Mesenchymal stem cell (in vitro differentiated cells and primary cell): ENCODE measurements at regions not wholly inside any gene's neighbourhood (a gene's known extent, or its start where the extent isn't known, plus 50 kb on each side); places are given as distances from the start of the nearest gene placed in this dataset.

Source experiments
- DNase-seq: peaks from one replicate; pipeline ENCODE4 v3.0.0-alpha.2; 2013
- H2AFZ ChIP-seq: one replicate; pipeline ENCODE4 v1.6.1; 2013; ENCODE audit warnings: low read depth, mild to moderate bottlenecking, control low read depth, inconsistent platforms, low read length, moderate library complexity
- H2AK5ac ChIP-seq: 2 replicates; pipeline ENCODE4 v1.6.1; 2013; ENCODE audit warnings: low read length, moderate library complexity, mild to moderate bottlenecking, inconsistent platforms; ENCODE audit not compliant: severe bottlenecking
- H2BK120ac ChIP-seq: one replicate; pipeline ENCODE4 v1.6.1; 2013; ENCODE audit warnings: low read depth, mild to moderate bottlenecking, inconsistent platforms, low read length, moderate library complexity
- H2BK12ac ChIP-seq, 2 experiments: one replicate each; pipeline ENCODE4 v1.6.1; 2013; ENCODE audit warnings: inconsistent platforms in 2 of 2, low read length in 2 of 2, mild to moderate bottlenecking in 2 of 2, moderate library complexity in 2 of 2, control low read depth in 1 of 2
- H2BK15ac ChIP-seq: one replicate; pipeline ENCODE4 v1.6.1; 2013; ENCODE audit warnings: mild to moderate bottlenecking, low read depth, inconsistent platforms; ENCODE audit not compliant: poor library complexity, severe bottlenecking
- H2BK5ac ChIP-seq: 2 replicates; pipeline ENCODE4 v1.6.1; 2013; ENCODE audit warnings: low read depth, mild to moderate bottlenecking, low read length, control low read depth, inconsistent platforms; ENCODE audit not compliant: poor library complexity, severe bottlenecking
- H3K14ac ChIP-seq, 2 experiments: one replicate each; pipeline ENCODE4 v1.6.1; 2013; ENCODE audit warnings: inconsistent platforms in 2 of 2, low read length in 2 of 2, control low read depth in 1 of 2, mild to moderate bottlenecking in 1 of 2, moderate library complexity in 1 of 2
- H3K18ac ChIP-seq, 2 experiments: one replicate each; pipeline ENCODE4 v1.6.1; 2013; ENCODE audit warnings: inconsistent platforms in 2 of 2, low read length in 2 of 2, control low read depth in 1 of 2, low read depth in 1 of 2, mild to moderate bottlenecking in 1 of 2
- H3K23ac ChIP-seq, 2 experiments: one replicate each; pipeline ENCODE4 v1.6.1; 2013; ENCODE audit warnings: inconsistent platforms in 2 of 2, low read length in 2 of 2, mild to moderate bottlenecking in 2 of 2, moderate library complexity in 2 of 2, control low read depth in 1 of 2
- H3K27ac ChIP-seq: 2 replicates; pipeline ENCODE4 v1.5.1; 2013; ENCODE audit warnings: mild to moderate bottlenecking, moderate library complexity, low read length, control low read depth, inconsistent platforms; ENCODE audit not compliant: poor library complexity, severe bottlenecking
- H3K27me3 ChIP-seq, 2 experiments: 2 replicates each; pipeline versions ENCODE4 v1.6.1 to v1.7.0; 2013; ENCODE audit warnings: low read length in 2 of 2, mild to moderate bottlenecking in 2 of 2, moderate library complexity in 2 of 2, control low read depth in 1 of 2, inconsistent platforms in 1 of 2; ENCODE audit not compliant: control insufficient read depth in 1 of 2, insufficient read depth in 1 of 2
- H3K36me3 ChIP-seq, 2 experiments: 2 replicates each; pipeline versions ENCODE4 v1.6.1 to v1.7.0; 2013; ENCODE audit warnings: low read length in 2 of 2, control low read depth in 1 of 2, inconsistent platforms in 1 of 2, low read depth in 1 of 2, mild to moderate bottlenecking in 1 of 2; ENCODE audit not compliant: insufficient read depth in 2 of 2, control insufficient read depth in 1 of 2
- H3K4ac ChIP-seq, 2 experiments: one replicate each; pipeline ENCODE4 v1.6.1; 2013; ENCODE audit warnings: inconsistent platforms in 2 of 2, low read length in 2 of 2, mild to moderate bottlenecking in 2 of 2, moderate library complexity in 2 of 2, control low read depth in 1 of 2, low read depth in 1 of 2
- H3K4me1 ChIP-seq: 2 replicates; pipeline ENCODE4 v1.6.1; 2013; ENCODE audit warnings: low read depth, low read length, control low read depth; ENCODE audit not compliant: control insufficient read depth, insufficient read depth
- H3K4me2 ChIP-seq: 2 replicates; pipeline ENCODE4 v1.6.1; 2013; ENCODE audit warnings: low read length, mild to moderate bottlenecking, inconsistent platforms; ENCODE audit not compliant: poor library complexity, severe bottlenecking
- H3K4me3 ChIP-seq, 2 experiments: 2 replicates each; pipeline versions ENCODE4 v1.5.1 to v1.7.0; 2013; ENCODE audit warnings: low read length in 2 of 2, mild to moderate bottlenecking in 2 of 2, control low read depth in 1 of 2, low read depth in 1 of 2; ENCODE audit not compliant: insufficient read depth in 1 of 2
- H3K79me1 ChIP-seq: replicated peaks from 2 replicates; pipeline ENCODE4 v1.6.1; 2013; ENCODE audit warnings: mild to moderate bottlenecking, control low read depth, low read length, inconsistent platforms; ENCODE audit not compliant: poor library complexity, severe bottlenecking
- H3K9ac ChIP-seq: 2 replicates; pipeline ENCODE4 v1.7.0; 2013; ENCODE audit warnings: mild to moderate bottlenecking, low read length, moderate library complexity
- H3K9me3 ChIP-seq: 2 replicates; pipeline ENCODE4 v1.7.0; 2013; ENCODE audit warnings: mild to moderate bottlenecking, low read length; ENCODE audit not compliant: control insufficient read depth
- H4K8ac ChIP-seq: one replicate; pipeline ENCODE4 v1.6.1; 2013; ENCODE audit warnings: inconsistent platforms, mild to moderate bottlenecking, low read length, moderate library complexity
- H4K91ac ChIP-seq: one replicate; pipeline ENCODE4 v1.6.1; 2013; ENCODE audit warnings: mild to moderate bottlenecking, low read length, inconsistent platforms
- WGBS: methylation state at CpG from one replicate; pipeline ENCODE4 v1.1.7; 2013; ENCODE audit warnings: mixed read lengths; 5-methylcytosine and 5-hydroxymethylcytosine counted together

DNA sequence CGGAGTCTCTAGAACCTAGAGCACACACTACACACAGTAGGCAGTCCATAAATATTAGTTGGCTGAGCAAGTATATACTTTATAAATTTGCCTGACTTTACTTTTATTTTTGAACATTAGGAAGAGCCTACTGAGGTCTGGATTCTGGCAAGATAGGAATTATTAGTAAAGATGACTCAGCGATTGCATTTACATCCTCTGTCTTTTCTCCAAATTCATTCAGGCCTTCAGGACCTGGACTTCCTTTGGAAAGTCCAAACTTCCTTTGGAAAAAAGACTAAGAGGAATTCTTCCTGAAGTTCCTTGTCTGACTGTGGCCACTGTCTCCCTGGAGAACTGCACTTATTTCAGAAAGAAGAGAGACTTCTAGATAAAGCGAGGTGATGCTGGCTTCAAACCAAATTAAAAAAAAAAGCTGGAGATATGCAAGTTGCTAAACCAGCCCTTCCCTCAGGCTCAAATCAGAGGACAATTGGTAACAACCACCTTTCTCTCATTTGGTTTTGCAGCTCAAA lies 251.3 kb downstream of the GAS1 start:
- H2BK120ac ChIP-seq: no peak overlapping the region
- no peak overlapping the region for H3K18ac ChIP-seq
- H3K14ac ChIP-seq: no peak overlapping the region
- no peaks in the 10 kb centered on the region for H3K9me3 ChIP-seq
- H3K27me3 ChIP-seq: no peaks in the 10 kb centered on the region
- no peak overlapping the region for H4K8ac ChIP-seq
- H2BK5ac ChIP-seq: no peak overlapping the region
- H2AK5ac ChIP-seq: no peak overlapping the region
- H3K9ac ChIP-seq: peak overlapping the region; percentile 37
- WGBS: 83% methylated on average over 2 of the region's 3 CpGs
- no peak overlapping the region for H3K23ac ChIP-seq
- no peak for DNase-seq
- no peak overlapping the region for H3K27ac ChIP-seq
- H3K79me1 ChIP-seq: no peaks in the 10 kb centered on the region
- H3K36me3 ChIP-seq: no peaks in the 10 kb centered on the region
- no peak overlapping the region for H2BK12ac ChIP-seq
- no peak overlapping the region for H2AFZ ChIP-seq
- H3K4me3 ChIP-seq: no peak overlapping the region
- H4K91ac ChIP-seq: no peak overlapping the region
- H3K4ac ChIP-seq: no peak overlapping the region
- H2BK15ac ChIP-seq: no peak overlapping the region
- H3K4me1 ChIP-seq: no peaks in the 10 kb centered on the region
- no peak overlapping the region for H3K4me2 ChIP-seq

DNA sequence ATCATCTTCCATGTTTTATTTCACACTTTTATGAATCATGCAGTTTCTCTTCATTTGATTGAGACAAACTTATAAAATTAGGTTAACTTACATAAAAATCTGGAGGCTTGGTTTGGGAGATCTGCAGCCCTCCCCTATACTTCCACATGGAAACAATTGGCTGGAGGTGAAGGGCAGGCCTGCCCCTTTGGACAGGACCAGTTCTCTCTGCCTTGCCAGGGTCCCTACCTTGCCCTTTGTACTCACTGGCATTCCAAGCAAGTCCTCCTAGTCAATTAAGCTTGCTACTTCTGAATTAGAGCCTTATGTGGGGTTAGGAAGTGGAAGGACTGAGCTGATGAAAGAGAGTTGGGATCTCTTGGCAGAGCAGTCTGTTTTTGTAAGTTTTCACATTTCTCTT lies 257.3 kb downstream of the GAS1 start:
- Histone ChIP-seq H3K79me1 (no peaks in the 10 kb centered on the region), H3K23ac (no peak overlapping the region), H2AK5ac (no peak overlapping the region), H3K9me3 (no peaks in the 10 kb centered on the region), H3K18ac (no peak overlapping the region), H3K4me1 (no peaks in the 10 kb centered on the region), H3K4me2 (no peak overlapping the region), H4K91ac (no peak overlapping the region), H3K9ac (no peak overlapping the region), H2BK15ac (no peak overlapping the region), H3K36me3 (no peaks in the 10 kb centered on the region), H2BK12ac (no peak overlapping the region), H2BK120ac (no peak overlapping the region), H2BK5ac (no peak overlapping the region), H3K14ac (no peak overlapping the region), H2AFZ (no peak overlapping the region), H3K27ac (no peak overlapping the region), H3K4me3 (no peak overlapping the region), H4K8ac (no peak overlapping the region), H3K4ac (no peak overlapping the region), H3K27me3 (no peaks in the 10 kb centered on the region)
- DNase-seq: no peak

DNA sequence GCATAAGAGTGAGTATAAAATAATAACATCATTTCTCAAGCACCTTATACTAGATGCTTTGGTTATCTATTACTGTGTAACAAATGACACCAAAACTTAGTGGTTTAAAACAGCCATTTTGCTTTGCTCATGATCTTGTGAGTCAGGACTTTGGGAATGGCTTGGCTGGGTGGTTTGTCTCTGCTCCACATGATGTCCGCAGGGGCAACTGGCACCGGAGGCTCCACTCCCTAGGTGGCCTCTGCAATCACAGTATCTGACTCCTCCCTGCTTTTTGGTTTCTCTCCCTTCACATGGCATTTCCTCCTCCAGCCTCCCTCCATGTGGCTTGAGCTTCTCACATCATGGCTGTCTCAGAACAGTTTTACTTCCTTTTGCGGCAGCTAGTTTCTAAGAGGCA lies 259.5 kb downstream of the GAS1 start:
- 88% methylated on average over 3 of the region's 3 CpGs for WGBS
- H4K8ac ChIP-seq: no peak overlapping the region
- no peak for DNase-seq
- no peaks in the 10 kb centered on the region for H3K9me3 ChIP-seq
- H3K23ac ChIP-seq: no peak overlapping the region
- no peak overlapping the region for H3K4me2 ChIP-seq
- H4K91ac ChIP-seq: no peak overlapping the region
- H3K79me1 ChIP-seq: no peaks in the 10 kb centered on the region
- H2BK12ac ChIP-seq: no peak overlapping the region
- no peak overlapping the region for H2AFZ ChIP-seq
- H3K27me3 ChIP-seq: no peaks in the 10 kb centered on the region
- H3K14ac ChIP-seq: no peak overlapping the region
- no peak overlapping the region for H3K27ac ChIP-seq
- no peaks in the 10 kb centered on the region for H3K36me3 ChIP-seq
- H2BK5ac ChIP-seq: no peak overlapping the region
- no peak overlapping the region for H3K9ac ChIP-seq
- no peak overlapping the region for H2BK120ac ChIP-seq
- no peak overlapping the region for H2BK15ac ChIP-seq
- H3K4ac ChIP-seq: no peak overlapping the region
- H3K4me1 ChIP-seq: no peaks in the 10 kb centered on the region
- no peak overlapping the region for H2AK5ac ChIP-seq
- H3K4me3 ChIP-seq: no peak overlapping the region
- no peak overlapping the region for H3K18ac ChIP-seq

DNA sequence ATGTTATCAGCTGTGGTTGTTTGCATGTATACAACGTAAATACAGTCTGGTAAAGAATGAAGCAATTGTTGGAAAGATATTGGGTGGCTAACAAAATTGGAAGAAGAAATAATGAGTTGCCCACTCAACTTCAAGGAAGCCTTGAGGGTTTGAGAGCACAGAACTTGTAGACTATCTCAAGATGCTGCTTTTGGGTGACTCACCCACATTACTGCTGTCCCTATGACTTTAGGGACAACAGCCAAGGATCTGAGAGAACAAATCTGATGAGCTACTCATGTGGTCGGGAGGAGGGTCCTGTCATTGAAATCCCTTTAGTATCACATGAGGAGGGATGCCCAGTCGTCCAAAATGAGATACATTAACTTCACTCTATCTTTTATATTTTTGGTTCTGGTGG lies 261.8 kb downstream of the GAS1 start:
- Histone ChIP-seq H3K27me3 (no peaks in the 10 kb centered on the region), H3K36me3 (no peaks in the 10 kb centered on the region), H3K4me3 (no peak overlapping the region), H3K14ac (no peak overlapping the region), H3K4me1 (peaks cover 1% of the 10 kb centered on the region), H4K91ac (no peak overlapping the region), H3K9me3 (no peaks in the 10 kb centered on the region), H2BK12ac (no peak overlapping the region), H2AK5ac (no peak overlapping the region), H3K27ac (no peak overlapping the region), H2BK5ac (no peak overlapping the region), H2BK120ac (no peak overlapping the region), H2AFZ (no peak overlapping the region), H3K4ac (no peak overlapping the region), H3K79me1 (no peaks in the 10 kb centered on the region), H3K9ac (no peak overlapping the region), H2BK15ac (no peak overlapping the region), H3K4me2 (no peak overlapping the region), H4K8ac (no peak overlapping the region), H3K18ac (no peak overlapping the region), H3K23ac (no peak overlapping the region)
- WGBS: 68% methylated on average over 1 of the region's 3 CpGs
- no peak for DNase-seq
